ACHN (cell line): ENCODE measurements at regions not wholly inside any gene's neighbourhood (a gene's known extent, or its start where the extent isn't known, plus 50 kb on each side); places are given as distances from the start of the nearest gene placed in this dataset.

Experiments
- DNase-seq: peaks from one replicate; pipeline ENCODE4 v3.0.0-alpha.2; 2015
- in situ Hi-C: cut with HindIII; loops from 2 replicates; pipeline ENCODE4 v1.10.0; 2017; ENCODE audit warnings: low sequenced_read_pairs, low pct_ligation_motif_present, low pct_unique_long_range_greater_than_20kb

GRCh38 chr16:54816471-54816870 is 114.2 kb upstream of the IRX5 start:
- no peak for DNase-seq
- in situ Hi-C loops: no loop called here

- no peak for DNase-seq
- in situ Hi-C loops: no loop called here
These were observed 115.5 kb upstream of the IRX5 start for GRCh38 chr16:54815177-54815576.

- no peak for DNase-seq
- in situ Hi-C loops: no loop called here
These were observed 116.9 kb upstream of the IRX5 start for GRCh38 chr16:54813778-54814177.

GRCh38 chr16:54812229-54812628 is 118.4 kb upstream of the IRX5 start:
- in situ Hi-C loops: no loop called here
- peak; percentile 12 for DNase-seq

- in situ Hi-C loops: no loop called here
These were observed 121.8 kb upstream of the IRX5 start for GRCh38 chr16:54808890-54809289.

GRCh38 chr16:54806881-54807360 is 123.7 kb upstream of the IRX5 start:
- in situ Hi-C loops: no loop called here
- DNase-seq: no peak

More at GRCh38 chr16:54808890-54809289, 121.8 kb upstream of the IRX5 start:
- no peak for DNase-seq

- no peak for DNase-seq
- in situ Hi-C loops: no loop called here
These were observed 124.3 kb upstream of the IRX5 start for GRCh38 chr16:54806378-54806777.

GRCh38 chr16:54805648-54806047 is 125.0 kb upstream of the IRX5 start:
- in situ Hi-C loops: no loop called here
- no peak for DNase-seq

GRCh38 chr16:54801057-54801844 is 129.4 kb upstream of the IRX5 start:
- in situ Hi-C loops: no loop called here
- no peak for DNase-seq

- in situ Hi-C loops: no loop called here
- no peak for DNase-seq
These were observed 132.4 kb upstream of the IRX5 start for GRCh38 chr16:54798267-54798666.

GRCh38 chr16:54796211-54796610 is 134.5 kb upstream of the IRX5 start:
- in situ Hi-C loops: no loop called here
- DNase-seq: no peak

- in situ Hi-C loops: no loop called here
- DNase-seq: no peak
These were observed 137.9 kb upstream of the IRX5 start for GRCh38 chr16:54792811-54793210.

- DNase-seq: no peak
- in situ Hi-C loops: no loop called here
These were observed 143.6 kb upstream of the IRX5 start for GRCh38 chr16:54787045-54787444.

- no peak for DNase-seq
- in situ Hi-C loops: no loop called here
These were observed 146.7 kb upstream of the IRX5 start for GRCh38 chr16:54783980-54784379.

- in situ Hi-C loops: no loop called here
- no peak for DNase-seq
These were observed 147.4 kb upstream of the IRX5 start for GRCh38 chr16:54783226-54783625.

GRCh38 chr16:54780266-54780665 is 150.4 kb upstream of the IRX5 start:
- DNase-seq: no peak
- in situ Hi-C loops: no loop called here

GRCh38 chr16:54779549-54779948 is 151.1 kb upstream of the IRX5 start:
- DNase-seq: no peak
- in situ Hi-C loops: no loop called here

- no peak for DNase-seq
- in situ Hi-C loops: no loop called here
These were observed 155.9 kb upstream of the IRX5 start for GRCh38 chr16:54774768-54775167.

GRCh38 chr16:54772400-54772799 is 158.3 kb upstream of the IRX5 start:
- DNase-seq: no peak
- in situ Hi-C loops: no loop called here

GRCh38 chr16:54766355-54766754 is 164.3 kb upstream of the IRX5 start:
- no peak for DNase-seq
- in situ Hi-C loops: no loop called here
